ENCODE measurements at regions not wholly inside any gene's neighbourhood (a gene's known extent, or its start where the extent isn't known, plus 50 kb on each side); places are given as distances from the start of the nearest gene placed in this dataset.

DNA sequence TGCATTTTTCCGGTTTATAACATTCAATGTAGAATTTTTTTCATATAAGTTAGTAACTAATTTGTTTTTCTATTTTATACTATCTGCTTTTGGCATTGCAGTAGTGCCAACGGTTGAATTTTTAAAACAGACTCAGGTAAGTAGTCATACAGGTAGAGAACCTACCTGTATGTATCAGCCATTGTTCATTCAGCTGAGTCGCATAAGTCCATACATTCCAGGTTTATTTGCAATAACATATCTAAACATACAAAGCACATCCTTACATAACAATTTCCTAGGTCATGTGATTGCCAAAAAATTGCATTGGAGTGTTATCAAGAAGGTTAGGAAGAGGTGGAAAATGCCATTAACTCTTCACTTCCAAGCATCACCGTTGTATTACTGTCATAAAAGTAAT, 1059.3 kb upstream of the CNTN5 start:
- no peaks in the 10 kb centered on the region for H3K36me3 ChIP-seq
- no peak overlapping the region for H3K4me3 ChIP-seq
- no peak for DNase-seq
- no peak overlapping the region for H3K27ac ChIP-seq
- no peaks in the 10 kb centered on the region for H3K27me3 ChIP-seq
- H3K9me3 ChIP-seq, result no peaks in the 10 kb centered on the region
- intact Hi-C loops (cut with DNase I), result no loop called here
- H3K4me1 ChIP-seq (ENCODE audit: insufficient read depth), result no peaks in the 10 kb centered on the region
- no peak for TF ChIP-seq EP300 (IDR thresholded peaks at IDR 0.05)
- TF ChIP-seq POLR2A (IDR thresholded peaks at IDR 0.05), result no peak
- TF ChIP-seq, protein P1, sequence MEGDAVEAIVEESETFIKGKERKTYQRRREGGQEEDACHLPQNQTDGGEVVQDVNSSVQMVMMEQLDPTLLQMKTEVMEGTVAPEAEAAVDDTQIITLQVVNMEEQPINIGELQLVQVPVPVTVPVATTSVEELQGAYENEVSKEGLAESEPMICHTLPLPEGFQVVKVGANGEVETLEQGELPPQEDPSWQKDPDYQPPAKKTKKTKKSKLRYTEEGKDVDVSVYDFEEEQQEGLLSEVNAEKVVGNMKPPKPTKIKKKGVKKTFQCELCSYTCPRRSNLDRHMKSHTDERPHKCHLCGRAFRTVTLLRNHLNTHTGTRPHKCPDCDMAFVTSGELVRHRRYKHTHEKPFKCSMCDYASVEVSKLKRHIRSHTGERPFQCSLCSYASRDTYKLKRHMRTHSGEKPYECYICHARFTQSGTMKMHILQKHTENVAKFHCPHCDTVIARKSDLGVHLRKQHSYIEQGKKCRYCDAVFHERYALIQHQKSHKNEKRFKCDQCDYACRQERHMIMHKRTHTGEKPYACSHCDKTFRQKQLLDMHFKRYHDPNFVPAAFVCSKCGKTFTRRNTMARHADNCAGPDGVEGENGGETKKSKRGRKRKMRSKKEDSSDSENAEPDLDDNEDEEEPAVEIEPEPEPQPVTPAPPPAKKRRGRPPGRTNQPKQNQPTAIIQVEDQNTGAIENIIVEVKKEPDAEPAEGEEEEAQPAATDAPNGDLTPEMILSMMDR (IDR thresholded peaks at IDR 0.05), result no peak
- 80 to 84% (median 82%) methylated on average over 4 of the region's 4 CpGs for WGBS, 3 donors

DNA sequence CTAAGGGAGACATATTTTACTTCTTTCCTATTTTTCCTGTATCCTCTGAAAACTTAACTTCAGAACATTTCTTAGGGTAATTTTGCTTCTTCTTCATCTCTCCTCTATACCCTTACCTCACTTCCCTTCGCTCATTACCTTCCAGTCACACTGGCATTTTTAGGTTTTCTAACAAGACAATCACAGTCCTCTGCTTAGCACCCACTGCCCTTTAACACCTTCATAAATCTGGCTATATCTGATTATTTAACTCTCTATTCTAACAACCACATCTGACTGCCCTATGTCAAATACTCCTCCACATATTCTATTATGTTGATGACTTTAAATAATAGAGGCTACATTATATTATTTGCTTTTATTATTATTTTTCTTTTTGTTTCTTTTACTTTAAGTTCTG, 1058.0 kb upstream of the CNTN5 start:
- DNase-seq, result no peak
- WGBS, 3 donors, result 0 to 90% (median 53%) methylated on average over 1 of the region's 1 CpG
- intact Hi-C loops (cut with DNase I), result no loop called here

DNA sequence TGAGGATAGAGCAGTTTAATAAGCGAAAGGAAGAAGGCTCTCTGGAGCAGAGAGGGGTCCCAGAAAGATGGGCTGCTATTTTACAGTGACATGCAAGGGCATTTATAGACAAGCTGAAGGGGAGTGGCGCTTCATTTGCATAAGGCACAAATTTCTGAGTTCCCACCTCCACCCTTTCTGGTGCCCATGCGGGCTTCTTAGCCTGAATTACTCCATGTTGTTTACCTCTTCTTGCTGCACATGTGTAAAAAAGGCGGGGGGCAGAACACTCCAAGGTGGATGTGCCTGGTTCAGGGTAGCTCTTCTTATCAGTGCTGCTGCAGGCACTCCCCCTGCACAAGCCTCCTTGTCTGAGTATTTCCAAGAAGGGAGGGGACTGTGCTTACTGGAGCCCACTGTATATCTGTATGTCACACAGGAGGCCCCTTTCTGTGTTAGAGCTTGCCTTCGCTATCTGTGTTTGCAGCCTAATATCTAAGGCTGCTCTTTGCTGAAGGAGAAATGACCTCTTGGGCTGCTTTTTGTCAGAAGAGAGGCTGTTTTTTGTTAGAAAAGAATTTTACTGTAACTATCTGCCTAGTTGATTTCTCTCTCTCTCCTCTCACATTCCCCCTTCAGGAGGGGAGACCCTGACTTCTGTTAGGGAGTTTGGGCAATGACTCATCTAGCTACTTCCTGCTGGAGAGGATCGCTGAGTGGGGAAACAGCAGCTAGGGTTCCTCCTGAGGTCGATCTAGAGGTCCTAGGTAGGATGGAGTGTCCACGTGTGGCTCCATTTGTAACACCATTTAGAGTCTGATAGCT, 1057.0 kb upstream of the CNTN5 start:
- Histone ChIP-seq H3K4me1 (ENCODE audit: insufficient read depth) (no peaks in the 10 kb centered on the region), H3K27me3 (no peaks in the 10 kb centered on the region), H3K36me3 (no peaks in the 10 kb centered on the region), H3K9me3 (no peaks in the 10 kb centered on the region), H3K4me3 (no peak overlapping the region), H3K27ac (no peak overlapping the region)
- intact Hi-C loops (cut with DNase I), result no loop called here
- WGBS, 3 donors, result 64 to 72% (median 65%) methylated on average over 8 of the region's 8 CpGs
- DNase-seq, result no peak
- TF ChIP-seq, protein P1 (IDR thresholded peaks at IDR 0.05), result no peak
- TF ChIP-seq POLR2A (IDR thresholded peaks at IDR 0.05), result no peak
- no peak for TF ChIP-seq EP300 (IDR thresholded peaks at IDR 0.05)

More for the DNA sequence above, 1058.0 kb upstream of the CNTN5 start:
- Histone ChIP-seq H3K4me1 (ENCODE audit: insufficient read depth) (no peaks in the 10 kb centered on the region), H3K9me3 (no peaks in the 10 kb centered on the region), H3K36me3 (no peaks in the 10 kb centered on the region), H3K27ac (no peak overlapping the region), H3K4me3 (no peak overlapping the region), H3K27me3 (no peaks in the 10 kb centered on the region)
- TF ChIP-seq POLR2A (IDR thresholded peaks at IDR 0.05), result no peak
- TF ChIP-seq, protein P1 (IDR thresholded peaks at IDR 0.05), result no peak
- no peak for TF ChIP-seq EP300 (IDR thresholded peaks at IDR 0.05)

DNA sequence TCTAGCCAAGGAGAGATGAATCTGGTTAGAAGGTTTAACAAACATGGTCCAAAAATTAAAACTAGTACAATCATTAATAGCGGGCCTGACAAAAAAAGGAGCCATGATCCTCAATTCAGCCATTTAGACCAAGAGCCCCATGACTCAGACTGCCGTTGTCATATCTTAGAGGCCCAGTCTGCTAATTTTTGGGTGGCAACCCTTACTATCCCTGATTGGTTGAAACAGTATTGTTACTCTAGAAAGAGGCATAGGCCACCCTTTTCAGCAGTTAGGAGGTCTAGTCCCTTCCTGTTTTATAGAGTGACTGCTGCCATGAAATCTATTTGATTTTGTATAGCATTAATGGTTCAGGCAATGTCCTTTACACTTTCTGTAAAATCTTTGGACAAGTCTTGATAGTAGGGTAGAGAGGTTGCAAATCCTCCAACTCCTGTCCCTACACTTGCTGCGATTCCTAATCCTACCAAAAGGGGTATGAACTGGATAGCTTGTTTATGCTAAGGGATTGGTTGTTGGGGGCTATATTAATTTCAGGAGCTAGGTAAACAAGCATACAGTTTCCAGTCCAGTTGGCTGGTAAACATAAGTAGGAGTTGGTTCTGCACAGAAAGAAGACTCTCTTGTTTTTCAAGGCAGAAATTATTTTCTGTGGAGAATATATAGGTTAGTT, 1056.3 kb upstream of the CNTN5 start:
- no peaks in the 10 kb centered on the region for H3K4me1 ChIP-seq (ENCODE audit: insufficient read depth)
- no peak overlapping the region for H3K27ac ChIP-seq
- no peak overlapping the region for H3K4me3 ChIP-seq
- WGBS, 3 donors, result 93 to 100% (median 96%) methylated on average over 3 of the region's 3 CpGs
- no peaks in the 10 kb centered on the region for H3K36me3 ChIP-seq
- TF ChIP-seq POLR2A (IDR thresholded peaks at IDR 0.05) (no peak), EP300 (IDR thresholded peaks at IDR 0.05) (no peak)
- TF ChIP-seq, protein P1 (IDR thresholded peaks at IDR 0.05), result no peak
- no peak for DNase-seq
- no peaks in the 10 kb centered on the region for H3K9me3 ChIP-seq
- intact Hi-C loops (cut with DNase I), result no loop called here
- no peaks in the 10 kb centered on the region for H3K27me3 ChIP-seq
